ENCODE measurements at regions not wholly inside any gene's neighbourhood (a gene's known extent, or its start where the extent isn't known, plus 50 kb on each side); places are given as distances from the start of the nearest gene placed in this dataset.
"Not testable (repeated sequence)": the region's sequence is repeated elsewhere in the genome, so short reads cannot be mapped to it uniquely, and the experiment has no call there.

DNA sequence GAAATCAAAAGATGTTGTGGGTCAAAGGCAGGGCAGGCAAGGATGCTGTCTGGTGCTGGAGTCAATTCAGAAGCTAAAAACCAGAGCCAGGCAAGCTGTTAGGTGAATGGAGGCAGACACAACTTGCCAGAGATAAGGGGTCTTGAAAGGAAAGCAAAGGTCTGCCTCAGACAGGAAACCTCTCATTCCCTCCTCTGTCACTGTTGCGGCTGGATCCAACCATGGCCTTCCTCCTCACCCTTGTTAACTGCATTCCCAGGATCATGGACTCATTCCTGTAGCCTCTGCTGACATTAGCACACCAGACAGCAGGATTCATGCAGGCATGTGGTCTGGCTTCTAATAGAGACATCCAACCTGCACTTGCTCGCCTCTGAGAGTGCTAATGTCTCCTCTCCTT is 186.7 kb upstream of the HS3ST3A1 start:
- DNase-seq: no peak

DNA sequence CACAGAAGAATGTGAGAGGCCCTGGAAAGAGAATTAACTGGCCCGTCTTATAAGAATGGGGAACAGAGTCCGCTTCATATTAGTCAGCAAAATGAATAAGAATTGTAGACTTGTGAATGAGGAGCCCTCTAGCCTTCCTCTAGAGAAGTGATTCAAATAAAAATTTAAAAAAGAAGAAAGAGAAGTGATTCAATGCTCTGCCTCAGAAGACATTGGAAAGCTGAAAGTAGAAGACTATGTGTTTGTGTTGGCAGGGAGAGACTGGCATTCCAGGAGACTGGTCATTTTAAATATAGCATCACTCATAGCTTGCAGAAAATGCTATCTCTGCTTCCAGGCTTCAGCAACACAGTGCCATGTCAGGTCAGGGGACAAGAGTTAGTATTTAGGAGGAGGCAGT is 190.6 kb upstream of the HS3ST3A1 start:
- no peak for DNase-seq

- DNase-seq: no peak
These were observed 192.2 kb upstream of the HS3ST3A1 start for GRCh38 chr17:13793951-13794350.

- DNase-seq: no peak
These were observed 196.1 kb upstream of the HS3ST3A1 start for GRCh38 chr17:13797863-13798262.

- DNase-seq: no peak
These were observed 204.4 kb upstream of the HS3ST3A1 start for GRCh38 chr17:13806092-13806491.

DNA sequence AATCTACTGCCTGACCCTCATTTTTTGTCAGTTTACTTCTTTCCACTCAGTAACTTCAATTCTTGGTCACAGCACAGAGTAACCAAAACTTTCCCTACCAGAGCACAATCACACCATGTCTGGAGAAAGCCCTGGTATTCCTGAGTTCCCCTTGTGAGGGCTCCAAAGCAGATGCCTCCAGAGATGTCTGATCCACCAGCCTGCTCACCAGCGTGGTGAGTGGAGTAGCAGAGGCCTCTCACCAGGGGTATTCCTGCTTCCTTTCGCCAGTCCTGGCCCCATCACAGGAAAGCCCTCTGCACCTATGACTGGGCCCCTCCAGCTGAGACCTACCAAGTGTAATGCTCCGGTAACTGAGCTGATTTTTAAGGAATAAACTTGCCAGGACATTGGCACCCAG is 205.4 kb upstream of the HS3ST3A1 start:
- DNase-seq: no peak

- peak; percentile 3 for DNase-seq
These were observed 210.6 kb upstream of the HS3ST3A1 start for GRCh38 chr17:13812350-13812749.

GRCh38 chr17:13813347-13814240 is 211.9 kb upstream of the HS3ST3A1 start:
- DNase-seq: no peak

DNA sequence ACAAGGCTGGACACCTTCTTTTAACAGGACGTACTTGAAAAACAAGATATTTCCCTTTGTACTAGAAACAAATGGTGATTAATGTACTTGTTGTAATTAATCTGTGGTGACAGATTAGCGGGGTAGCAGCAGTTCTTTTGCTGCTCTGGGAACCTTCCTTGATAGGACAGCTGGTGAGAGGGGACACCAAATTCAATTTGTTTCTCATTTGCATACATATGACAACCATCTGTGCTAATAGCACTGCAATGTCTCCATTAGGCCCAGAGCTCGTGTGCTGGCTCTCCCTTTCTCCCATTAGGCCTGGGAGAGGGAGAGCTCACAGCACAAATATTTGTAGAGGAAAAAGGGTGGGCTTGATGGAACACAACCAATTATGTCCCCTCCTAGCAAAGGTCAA is 221.0 kb upstream of the HS3ST3A1 start:
- DNase-seq: no peak

DNA sequence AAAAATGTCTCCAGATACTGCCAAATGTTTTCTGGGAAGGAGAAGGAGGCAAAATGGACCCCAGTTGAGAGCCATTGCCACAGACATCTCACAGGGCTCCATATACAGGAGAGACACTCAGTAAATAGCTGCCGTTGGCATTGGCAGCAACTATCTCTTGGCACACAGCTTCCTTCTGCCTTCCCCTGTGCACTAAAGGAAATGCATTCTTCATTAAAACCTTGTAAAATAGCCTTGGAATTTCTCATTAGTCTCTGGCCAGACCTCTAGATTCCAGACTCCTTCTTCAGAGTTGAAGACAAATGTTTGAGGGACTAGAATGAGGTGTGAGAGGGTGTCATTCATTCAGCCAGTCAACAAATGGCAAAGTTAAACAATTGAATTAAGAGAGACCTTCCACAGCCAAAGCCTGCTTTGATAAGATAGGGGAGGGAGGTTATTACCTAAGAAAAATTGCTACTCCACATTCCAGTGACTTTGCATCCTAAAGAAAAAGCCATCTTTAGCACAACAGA is 223.9 kb upstream of the HS3ST3A1 start:
- DNase-seq: no peak

GRCh38 chr17:13827118-13827517 is 225.4 kb upstream of the HS3ST3A1 start:
- no peak for DNase-seq

GRCh38 chr17:13833921-13834320 is 232.2 kb upstream of the HS3ST3A1 start:
- DNase-seq: no peak

DNA sequence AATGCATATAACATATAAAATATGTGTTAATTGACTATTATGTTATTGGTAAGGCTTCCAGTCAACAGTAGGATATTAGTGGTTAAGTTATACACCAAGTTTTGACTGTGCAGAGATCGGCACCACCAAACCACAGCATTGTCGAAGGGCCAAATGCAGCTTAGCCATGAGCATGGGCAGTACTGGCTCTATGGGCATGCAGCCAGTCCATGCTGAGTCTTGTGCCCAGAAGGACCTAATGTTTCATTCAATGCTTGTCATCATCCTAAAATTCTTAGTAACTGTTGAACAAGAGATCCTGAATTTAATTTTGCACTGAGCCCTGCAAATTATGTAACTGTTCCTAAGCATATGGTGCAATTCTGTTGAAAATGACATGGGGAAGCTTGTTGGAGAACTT is 233.4 kb upstream of the HS3ST3A1 start:
- DNase-seq: no peak

DNA sequence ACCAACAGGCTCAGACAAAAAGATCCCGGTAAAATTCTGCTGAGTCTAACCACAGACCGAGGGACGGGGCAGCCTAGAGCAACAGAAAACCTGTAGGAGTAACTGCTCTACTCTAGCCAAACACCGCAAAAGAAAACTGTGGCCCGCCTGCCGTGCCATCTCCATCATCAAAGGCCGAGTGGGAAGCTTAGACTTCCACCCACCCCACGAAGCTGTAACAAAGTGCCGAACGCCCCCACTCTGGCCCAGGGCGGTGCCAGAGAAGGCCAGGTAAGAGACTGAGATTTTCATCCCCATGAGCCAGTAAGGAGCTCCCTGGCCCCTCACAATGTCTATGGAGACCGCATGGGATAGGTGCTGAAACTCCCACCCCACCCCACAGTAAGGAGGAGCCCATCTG is 231.9 kb upstream of the COX10 start:
- DNase-seq: no peak

DNA sequence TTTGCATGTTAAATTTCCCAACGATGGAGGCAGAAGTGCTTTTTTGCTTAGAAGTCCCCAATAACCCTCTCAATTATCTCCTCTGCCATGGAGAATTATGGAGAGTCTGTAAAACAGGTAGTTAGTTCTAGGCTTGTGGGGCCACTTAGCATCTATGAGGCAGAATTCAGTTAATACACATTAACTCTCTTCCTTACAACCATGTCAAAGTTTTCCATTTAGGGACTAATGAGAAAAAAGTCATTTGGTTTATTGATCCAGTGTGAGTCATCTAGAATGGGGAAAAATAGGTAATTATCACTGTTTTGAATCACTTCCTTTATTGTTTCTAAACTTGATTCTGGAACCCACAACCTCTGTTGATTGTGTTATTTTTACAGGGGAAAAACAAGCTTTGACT is 229.1 kb upstream of the COX10 start:
- DNase-seq: no peak

DNA sequence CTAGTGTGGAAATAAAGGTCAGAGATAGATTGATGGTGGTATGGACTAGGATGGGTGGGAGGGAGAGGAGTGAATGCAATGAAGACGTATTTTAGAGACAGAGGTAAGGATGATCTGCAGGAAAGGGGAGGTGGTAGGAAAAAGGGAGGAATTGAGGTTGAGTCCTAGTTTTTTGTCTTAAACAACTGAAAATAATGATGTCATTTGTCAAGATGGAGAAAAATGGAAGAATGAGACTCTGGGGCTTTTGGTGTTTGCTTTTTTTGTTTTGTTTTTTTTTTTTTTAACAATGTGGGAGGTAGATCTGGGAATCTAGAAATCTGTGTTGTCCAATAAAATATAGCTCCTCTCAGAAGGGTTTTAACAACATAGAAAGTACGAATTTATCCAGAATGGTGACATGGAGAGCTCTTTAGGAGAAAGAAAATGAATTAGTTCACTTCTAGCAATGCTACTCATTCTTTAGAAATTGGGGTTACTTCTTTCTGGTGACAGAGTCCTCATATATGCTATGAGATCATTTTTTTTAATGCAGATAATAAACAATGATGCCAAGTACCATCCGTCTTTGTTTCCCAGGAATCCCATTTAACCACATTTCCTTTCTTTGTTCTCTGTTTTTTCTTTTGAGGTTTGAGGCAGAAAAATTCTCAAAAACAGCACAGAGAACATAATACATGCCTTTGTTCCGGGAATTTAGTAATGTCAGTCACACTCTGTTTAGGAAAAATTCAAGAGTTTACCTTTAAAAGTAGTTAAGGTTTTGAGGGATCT is 225.3 kb upstream of the COX10 start:
- DNase-seq: no peak

DNA sequence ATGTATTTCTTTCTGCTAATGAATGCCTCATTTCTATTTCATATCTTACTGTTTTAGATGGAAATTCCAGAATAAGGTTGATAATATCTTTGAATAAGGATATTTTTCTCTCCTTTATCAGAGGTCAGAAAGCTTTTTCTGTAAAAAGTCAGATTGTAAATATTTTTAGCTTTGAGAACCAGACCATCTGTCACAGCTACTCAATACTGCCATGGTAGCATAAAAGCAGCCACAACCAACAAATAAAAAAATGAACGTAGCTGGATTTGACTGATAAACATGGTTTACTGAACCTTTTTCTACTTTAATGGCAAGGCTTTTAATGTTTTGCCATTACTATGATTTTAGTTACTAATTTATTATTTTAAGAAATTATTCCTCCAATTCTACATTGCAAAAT is 217.4 kb upstream of the COX10 start:
- DNase-seq: no peak

GRCh38 chr17:13855730-13856129 is 213.6 kb upstream of the COX10 start:
- not testable (repeated sequence) for DNase-seq

- no peak for DNase-seq
These were observed 207.0 kb upstream of the COX10 start for GRCh38 chr17:13862346-13862745.

DNA sequence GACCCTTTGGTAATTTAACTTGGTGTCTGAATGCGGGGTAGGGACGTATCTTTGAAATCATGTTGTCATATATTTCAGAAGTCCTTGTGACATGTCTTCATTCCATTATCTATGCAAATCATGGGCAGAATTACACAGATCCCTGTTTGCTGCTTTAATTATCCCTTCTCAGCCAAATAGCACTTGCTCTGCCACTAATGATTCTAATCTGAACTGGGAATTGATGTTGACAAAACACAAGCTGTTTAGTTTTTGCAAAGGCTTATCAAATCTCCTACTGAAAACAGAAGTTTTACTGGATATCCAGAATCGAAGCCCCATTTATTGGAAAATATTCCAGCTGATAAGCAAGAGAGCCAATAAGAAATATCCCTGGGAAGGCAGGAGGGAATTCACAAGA is 205.9 kb upstream of the COX10 start:
- DNase-seq: no peak

- DNase-seq: no peak
These were observed 204.8 kb upstream of the COX10 start for GRCh38 chr17:13864521-13864920.

DNA sequence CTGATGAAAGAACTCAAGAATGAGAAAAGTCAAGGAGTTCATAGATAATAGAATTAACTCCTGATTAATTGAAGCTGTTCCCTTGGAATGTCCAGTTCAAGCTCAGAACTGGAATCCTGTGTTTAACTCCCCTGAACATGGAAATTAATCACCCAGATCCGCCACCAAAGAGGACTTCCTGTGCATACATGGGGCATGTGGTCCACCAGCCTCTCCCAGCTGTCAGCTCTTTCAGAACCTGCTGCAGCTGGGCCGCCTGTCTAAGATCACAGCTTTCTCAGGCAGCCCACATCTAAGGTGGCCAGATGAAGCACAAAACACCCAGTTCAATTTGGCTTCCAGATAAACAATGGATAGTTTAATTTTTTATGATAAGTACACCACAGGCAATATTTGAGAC is 203.7 kb upstream of the COX10 start:
- DNase-seq: no peak

- DNase-seq: no peak
These were observed 199.9 kb upstream of the COX10 start for GRCh38 chr17:13869331-13869940.

GRCh38 chr17:13871261-13871660 is 198.0 kb upstream of the COX10 start:
- no peak for DNase-seq

Measured in NCI-H1105 treated with DMSO at 0.1 percent for 48 hours (cell line).